Stomach (tissue), 8 donors: ENCODE measurements at regions not wholly inside any gene's neighbourhood (a gene's known extent, or its start where the extent isn't known, plus 50 kb on each side); places are given as distances from the start of the nearest gene placed in this dataset.
"Not testable (repeated sequence)": the region's sequence is repeated elsewhere in the genome, so short reads cannot be mapped to it uniquely, and the experiment has no call there.

Experiments used
- DNase-seq, 2 donors: peaks; one replicate each; pipeline versions ENCODE4 v3.0.0 to v3.0.0-alpha.2; 2013 to 2019
- H3K27ac ChIP-seq, 5 donors: fragments of 200-600 bp in 4 of 5; sonication (generic) in 4 of 5; one replicate each; pipeline ENCODE4 v1.5.1; 2013 to 2019; ENCODE audit warnings: mild to moderate bottlenecking in 1 of 5, moderate library complexity in 1 of 5
- H3K27me3 ChIP-seq, 3 donors: fragments of 200-600 bp; sonication (generic); one replicate each; pipeline ENCODE4 v1.5.1; 2017 to 2019; ENCODE audit warnings: mixed run types in 1 of 3
- H3K36me3 ChIP-seq, 4 donors: fragments of 200-600 bp; sonication (generic); 1 replicate in 3 of 4; 2 replicates in 1 of 4; pipeline ENCODE4 v1.5.1; 2016 to 2019
- H3K4me1 ChIP-seq, 4 donors: fragments of 200-600 bp; sonication (generic); one replicate each; pipeline ENCODE4 v1.5.1; 2016 to 2019
- H3K4me3 ChIP-seq, 4 donors: fragments of 200-600 bp; sonication (generic) in 3 of 4; one replicate each; pipeline ENCODE4 v1.5.1; 2016 to 2019; ENCODE audit warnings: mild to moderate bottlenecking in 1 of 4
- H3K9me3 ChIP-seq, 4 donors: fragments of 200-600 bp; sonication (generic); one replicate each; pipeline ENCODE4 v1.5.1; 2016 to 2019
- CTCF ChIP-seq, 7 experiments: fragments of 450-650 bp in 4 of 7; fragments of 200-600 bp in 3 of 7; sonication (generic) in 3 of 7; IDR thresholded peaks; one replicate each; pipeline ENCODE4 v1.5.1; 2016 to 2019; ENCODE audit warnings: antibody characterized with exemption in 7 of 7, control low read depth in 2 of 7, mild to moderate bottlenecking in 1 of 7
- EP300 ChIP-seq: sonication (generic); formaldehyde crosslinking; IDR thresholded peaks from one replicate; pipeline ENCODE4 v1.6.1; 2017; ENCODE audit warnings: antibody characterized with exemption
- POLR2A ChIP-seq, 4 donors: fragments of 450-650 bp; IDR thresholded peaks; one replicate each; pipeline ENCODE4 v1.6.1; 2016; ENCODE audit warnings: antibody characterized with exemption in 4 of 4, control low read depth in 2 of 4, mild to moderate bottlenecking in 1 of 4, moderate library complexity in 1 of 4
- POLR2AphosphoS5 ChIP-seq, 3 donors: sonication (generic); formaldehyde crosslinking; IDR thresholded peaks; one replicate each; pipeline ENCODE4 v1.6.1; 2016; ENCODE audit warnings: antibody characterized with exemption in 3 of 3
- WGBS, 5 donors: extraction: QIAGEN DNeasy Blood & Tissue Kit in 3 of 5; methylation state at CpG; one replicate each; pipeline versions ENCODE4 v1.1.5 to v1.1.7; 2013 to 2018; 5-methylcytosine and 5-hydroxymethylcytosine counted together
- intact Hi-C: fragments of 100-400 bp; cut with DNase I; formaldehyde crosslinking; loops from one replicate; pipeline ENCODE4 v1.15.1; 2023; ENCODE audit warnings: low total_unique reads
- donor health status: healthy with polysubstance abuse.
- donor health status: Bipolar disorder and iron deficiency.
- donor health status: healthy.

GRCh38 chr4:131883181-131883580 lies 1265.9 kb upstream of the PCDH10 start:
- WGBS, 5 donors, result 40 to 63% (median 52%) methylated on average over 1 to 2 of the region's 2 CpGs
- H3K4me1 ChIP-seq, DNase-seq, intact Hi-C loops, H3K4me3 ChIP-seq, H3K9me3 ChIP-seq, H3K27me3 ChIP-seq, H3K36me3 ChIP-seq, H3K27ac ChIP-seq: not testable (repeated sequence)

- H3K4me3 ChIP-seq, H3K9me3 ChIP-seq, H3K36me3 ChIP-seq, DNase-seq, H3K4me1 ChIP-seq, intact Hi-C loops, H3K27ac ChIP-seq, H3K27me3 ChIP-seq: not testable (repeated sequence)
- WGBS, 5 donors, result 60 to 89% (median 84%) methylated on average over 2 of the region's 2 CpGs
Observed at GRCh38 chr4:131925662-131926061, 1223.4 kb upstream of the PCDH10 start.

GRCh38 chr4:131967646-131968045 lies 1181.4 kb upstream of the PCDH10 start:
- H3K27me3 ChIP-seq, H3K27ac ChIP-seq, H3K36me3 ChIP-seq, H3K4me1 ChIP-seq, H3K9me3 ChIP-seq, intact Hi-C loops, DNase-seq, H3K4me3 ChIP-seq: not testable (repeated sequence)

- no peak overlapping the region for H3K4me3 ChIP-seq
- 62 to 92% (median 78%) methylated on average over 4 of the region's 4 CpGs for WGBS, 5 donors
- no peak for TF ChIP-seq POLR2A (IDR thresholded peaks at IDR 0.05)
- no peak for TF ChIP-seq EP300
- TF ChIP-seq CTCF (IDR thresholded peaks at IDR 0.05), result no peak
- no peak for TF ChIP-seq POLR2AphosphoS5 (IDR thresholded peaks at IDR 0.05)
Observed at GRCh38 chr4:131974730-131975129, 1174.4 kb upstream of the PCDH10 start.

GRCh38 chr4:131975276-131976132 lies 1173.6 kb upstream of the PCDH10 start:
- 36 to 82% (median 78%) methylated on average over 56 to 63 of the region's 63 CpGs for WGBS, 5 donors
- Histone ChIP-seq H3K4me3 (peak overlapping the region in 1 of 4 donors; percentile 8), H3K9me3 (peaks cover 0 to 27% (median 18%) of the 10 kb centered on the region in 4 donors)
- H3K36me3 ChIP-seq, H3K27me3 ChIP-seq, intact Hi-C loops, H3K27ac ChIP-seq, H3K4me1 ChIP-seq: not testable (repeated sequence)
- DNase-seq, result peak in 1 of 2 donors; percentile 10

More at GRCh38 chr4:131974730-131975129, 1174.4 kb upstream of the PCDH10 start:
- H3K4me1 ChIP-seq, result no peaks in the 10 kb centered on the region
- H3K9me3 ChIP-seq, result peaks cover 0 to 27% (median 17%) of the 10 kb centered on the region in 4 donors
- H3K27ac ChIP-seq, result no peak overlapping the region
- DNase-seq, result no peak
- H3K27me3 ChIP-seq, result no peaks in the 10 kb centered on the region
- H3K36me3 ChIP-seq, result no peaks in the 10 kb centered on the region
- intact Hi-C loops, result no loop called here

- H3K9me3 ChIP-seq, result peaks cover 0 to 29% (median 18%) of the 10 kb centered on the region in 4 donors
- WGBS, 5 donors, result 71 to 93% (median 92%) methylated on average over 51 to 71 of the region's 71 CpGs
- H3K4me3 ChIP-seq, result peak overlapping the region in 1 of 4 donors; percentile 8
- DNase-seq, result peak in 1 of 2 donors; percentile 13
- H3K4me1 ChIP-seq, H3K27ac ChIP-seq, H3K36me3 ChIP-seq, intact Hi-C loops, H3K27me3 ChIP-seq: not testable (repeated sequence)
Observed at GRCh38 chr4:131976133-131977002, 1172.7 kb upstream of the PCDH10 start.

GRCh38 chr4:131978120-131978519 lies 1171.0 kb upstream of the PCDH10 start:
- no peaks in the 10 kb centered on the region for H3K4me1 ChIP-seq
- no peak for DNase-seq

More at GRCh38 chr4:131978120-131978519, 1171.0 kb upstream of the PCDH10 start:
- Histone ChIP-seq H3K27me3 (no peaks in the 10 kb centered on the region), H3K27ac (no peak overlapping the region), H3K9me3 (peaks cover 0 to 30% (median 20%) of the 10 kb centered on the region in 4 donors), H3K36me3 (no peaks in the 10 kb centered on the region), H3K4me3 (no peak overlapping the region)
- intact Hi-C loops, result no loop called here
- no peak for TF ChIP-seq POLR2A (IDR thresholded peaks at IDR 0.05)
- TF ChIP-seq POLR2AphosphoS5 (IDR thresholded peaks at IDR 0.05), result no peak
- TF ChIP-seq EP300, result no peak
- WGBS, 5 donors, result 92 to 96% (median 95%) methylated on average over 15 to 18 of the region's 18 CpGs
